GM19468 (cell line): ENCODE measurements at regions not wholly inside any gene's neighbourhood (a gene's known extent, or its start where the extent isn't known, plus 50 kb on each side); places are given as distances from the start of the nearest gene placed in this dataset.
"Not testable (repeated sequence)": the region's sequence is repeated elsewhere in the genome, so short reads cannot be mapped to it uniquely, and the experiment has no call there.

ENCODE experiments used
- ATAC-seq: cut with Tn5 transposase; IDR thresholded peaks from one replicate; pipeline ENCODE4 v1.9.1; 2021; ENCODE audit warnings: mild to moderate bottlenecking, moderate library complexity, moderate number of reproducible peaks; ENCODE audit not compliant: unreplicated experiment; ENCODE audit errors: extremely low read depth

DNA sequence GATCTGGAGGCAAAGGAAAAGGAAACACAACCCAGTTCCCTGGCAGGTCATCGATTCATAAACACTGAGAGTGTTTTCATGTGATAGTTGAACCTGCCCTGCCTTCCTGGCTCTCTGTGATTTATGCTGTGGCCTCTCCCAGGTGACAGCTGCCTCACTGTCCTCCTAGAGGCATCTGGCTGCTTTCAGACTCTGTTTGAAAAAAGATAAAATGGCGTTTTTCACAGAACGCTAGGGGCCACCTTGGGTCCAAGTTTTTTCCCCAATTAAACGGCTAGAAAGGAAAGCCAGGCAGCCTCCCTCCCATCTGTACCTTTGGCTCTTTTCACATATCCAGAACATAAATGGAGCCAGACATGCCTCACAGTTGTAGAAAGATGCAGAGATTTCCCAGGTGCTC is 252.6 kb upstream of the CCDC196 start:
- no peak for ATAC-seq

DNA sequence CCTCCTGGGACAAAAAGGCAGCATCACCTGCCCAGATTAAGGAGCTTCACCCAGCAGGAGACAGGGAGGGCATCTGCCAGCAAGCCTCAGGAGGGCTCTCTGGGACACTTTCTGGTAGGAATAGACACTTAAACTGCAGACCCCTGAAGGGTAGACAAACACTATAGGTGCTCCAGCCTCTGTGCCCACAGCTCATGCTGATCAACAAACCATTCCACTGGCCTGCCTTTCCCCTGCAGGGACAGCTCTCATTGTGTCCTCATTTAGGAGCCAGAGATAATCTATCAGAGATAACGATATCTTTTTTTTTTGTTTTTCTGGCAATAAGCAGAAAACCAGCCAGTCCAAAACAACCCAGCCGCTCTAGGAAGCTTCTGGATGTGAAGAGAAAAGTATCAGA is 251.8 kb upstream of the CCDC196 start:
- no peak for ATAC-seq

DNA sequence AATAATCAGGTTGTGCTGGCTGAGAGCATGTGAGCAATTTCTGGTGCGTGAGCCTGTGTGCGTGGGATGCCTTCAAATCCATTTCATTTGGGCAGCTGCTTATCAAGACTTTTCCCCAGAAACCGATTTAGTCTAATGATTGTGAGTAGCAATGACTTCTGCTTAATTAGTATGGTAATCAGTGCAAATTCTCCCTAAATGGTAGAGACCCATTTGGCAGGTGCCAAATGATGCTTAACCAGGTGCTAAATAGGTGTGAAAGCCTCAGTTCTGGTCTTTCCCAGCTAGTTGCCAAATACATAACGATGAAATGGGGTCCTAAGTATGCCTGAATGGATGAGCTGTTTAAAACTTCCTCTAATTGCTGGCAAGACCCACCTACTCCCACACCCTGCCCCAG is 248.4 kb upstream of the CCDC196 start:
- no peak for ATAC-seq

DNA sequence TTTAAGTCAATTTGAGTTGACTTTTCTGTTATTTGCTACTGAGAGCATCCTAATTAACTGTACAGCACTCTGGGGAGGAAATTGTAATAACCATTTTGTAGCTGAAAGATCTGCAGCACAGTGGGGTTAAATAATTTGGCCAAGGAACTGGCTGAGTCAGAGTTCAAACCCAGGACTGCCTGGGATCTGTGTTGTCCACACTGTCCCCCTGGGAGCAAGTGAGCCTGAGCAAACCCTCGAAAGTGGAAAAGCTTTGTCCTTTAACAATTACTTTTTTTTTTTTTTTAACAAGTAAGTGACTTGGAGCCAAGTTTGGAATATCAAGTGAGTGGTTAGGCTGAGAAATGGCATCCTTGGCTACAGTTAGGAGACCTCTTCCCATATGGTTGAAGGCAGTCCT is 247.2 kb upstream of the CCDC196 start:
- ATAC-seq, result no peak

DNA sequence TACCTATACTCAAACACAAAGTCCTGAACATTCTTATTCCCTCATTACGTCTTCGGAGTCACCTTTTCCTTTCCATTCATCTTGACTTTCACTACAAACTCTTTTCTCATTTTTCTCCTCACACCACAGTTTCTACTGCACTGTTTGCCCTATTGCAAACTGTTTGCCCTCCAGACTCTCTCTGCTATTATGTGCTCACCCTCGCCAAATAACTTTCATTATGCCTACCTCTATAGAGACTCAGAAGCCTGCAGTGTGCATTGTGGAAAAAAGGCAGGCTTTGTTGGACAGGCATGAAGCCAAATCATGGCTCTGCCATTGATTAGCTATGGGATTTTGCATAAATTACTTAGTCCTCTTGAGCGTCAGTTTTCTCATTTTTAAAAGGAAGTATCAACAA is 246.6 kb upstream of the CCDC196 start:
- ATAC-seq, result no peak

DNA sequence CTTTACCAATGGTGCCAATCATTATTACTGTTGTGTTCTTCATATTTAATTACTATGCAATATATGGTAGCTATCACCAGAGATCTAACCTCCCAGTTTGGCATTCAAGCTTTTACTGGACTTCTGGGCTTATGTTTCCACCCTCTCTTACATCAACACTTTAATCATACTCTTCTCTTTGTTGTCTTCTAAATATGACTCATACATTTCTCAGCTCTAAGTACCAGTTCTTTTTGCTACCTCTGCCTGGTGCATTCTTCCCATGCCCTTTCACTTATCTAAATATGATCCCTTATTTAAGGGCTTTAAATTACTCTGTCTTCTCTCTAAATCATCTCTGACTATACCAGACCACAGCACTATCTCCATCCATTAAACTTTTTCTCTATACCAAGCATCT is 246.1 kb upstream of the CCDC196 start:
- ATAC-seq, result no peak

DNA sequence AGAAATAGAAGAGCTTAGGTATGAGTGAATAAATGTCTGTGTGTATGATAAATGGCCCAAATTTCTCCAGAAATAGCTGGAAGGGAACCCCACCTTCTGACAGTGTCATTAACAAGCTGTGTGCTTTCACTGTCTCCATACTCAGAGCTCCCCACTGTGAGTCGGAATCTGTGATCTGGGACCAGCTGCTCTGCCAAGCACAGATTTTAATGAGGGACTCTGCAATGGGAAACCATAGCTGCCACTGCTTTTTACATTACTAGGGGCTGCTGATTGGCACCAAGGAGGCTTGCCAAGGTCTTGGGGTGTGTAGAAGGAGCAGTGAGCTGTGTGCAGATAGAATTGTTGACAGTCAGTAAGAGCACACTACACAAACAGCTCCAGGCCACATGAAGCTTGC is 244.2 kb upstream of the CCDC196 start:
- ATAC-seq, result no peak

DNA sequence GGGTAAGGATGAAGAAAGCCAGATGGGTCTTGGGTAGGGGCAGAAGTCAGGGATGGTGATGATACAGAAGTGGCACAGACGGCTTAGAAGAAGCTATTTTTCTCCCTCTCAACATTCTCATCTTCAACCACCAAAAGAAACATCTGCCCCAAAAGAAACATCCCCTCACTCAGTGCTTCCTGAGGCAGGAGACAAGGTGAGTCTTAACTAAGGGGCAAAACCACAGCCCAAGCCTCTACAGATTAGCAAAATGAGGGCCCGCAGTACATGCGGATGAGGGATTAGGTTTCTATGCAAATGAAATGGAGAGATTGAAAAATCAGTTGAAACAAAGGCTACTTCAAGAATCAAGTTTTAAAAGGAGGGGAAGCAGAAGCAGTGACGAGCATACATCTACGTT is 241.3 kb upstream of the CCDC196 start:
- ATAC-seq, result no peak

DNA sequence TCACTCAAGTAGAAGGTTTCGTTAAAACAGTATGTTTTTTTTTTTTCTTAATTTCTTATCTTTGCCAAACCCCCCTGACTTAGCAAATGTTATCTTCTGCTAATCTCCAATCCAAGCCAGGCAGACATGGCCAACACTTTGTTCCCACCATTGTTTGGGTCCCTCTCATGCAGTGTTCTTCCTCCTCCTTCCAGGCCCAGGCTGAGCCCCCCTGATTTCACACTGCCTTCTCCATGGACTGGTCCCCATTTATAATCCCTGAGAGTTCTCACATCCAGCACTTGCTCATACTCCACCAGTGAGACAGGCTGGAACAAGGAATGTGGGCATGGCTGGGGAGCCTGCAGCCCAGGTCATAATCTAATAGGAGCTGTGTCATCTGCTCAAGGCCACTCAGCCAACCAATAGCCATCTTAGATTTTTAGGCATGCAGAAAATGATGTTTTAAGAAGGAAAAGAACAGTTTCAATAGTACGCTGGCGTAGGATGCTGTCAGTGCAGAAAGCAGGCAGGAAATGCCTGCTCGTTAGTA is 238.4 kb upstream of the CCDC196 start:
- no peak for ATAC-seq

DNA sequence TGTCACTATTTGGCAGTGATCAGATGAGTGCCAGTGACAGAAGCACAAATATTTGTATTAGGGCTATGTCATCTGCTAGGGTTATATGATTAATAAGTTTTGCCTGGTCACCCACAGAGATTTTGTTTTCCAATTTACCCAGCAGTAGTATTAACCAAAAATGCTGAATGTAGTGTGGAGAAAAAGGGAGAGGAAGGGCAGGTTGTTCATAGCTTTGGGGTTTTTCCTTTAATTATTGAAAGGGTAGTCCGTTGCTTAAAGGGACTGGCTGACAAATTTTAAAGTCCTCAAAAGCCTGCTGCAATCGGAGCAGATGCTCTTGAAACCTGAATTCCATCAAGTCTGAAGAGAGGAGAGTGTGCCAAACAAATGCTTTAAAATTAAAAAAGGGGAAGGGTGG is 237.9 kb upstream of the CCDC196 start:
- ATAC-seq, result no peak

DNA sequence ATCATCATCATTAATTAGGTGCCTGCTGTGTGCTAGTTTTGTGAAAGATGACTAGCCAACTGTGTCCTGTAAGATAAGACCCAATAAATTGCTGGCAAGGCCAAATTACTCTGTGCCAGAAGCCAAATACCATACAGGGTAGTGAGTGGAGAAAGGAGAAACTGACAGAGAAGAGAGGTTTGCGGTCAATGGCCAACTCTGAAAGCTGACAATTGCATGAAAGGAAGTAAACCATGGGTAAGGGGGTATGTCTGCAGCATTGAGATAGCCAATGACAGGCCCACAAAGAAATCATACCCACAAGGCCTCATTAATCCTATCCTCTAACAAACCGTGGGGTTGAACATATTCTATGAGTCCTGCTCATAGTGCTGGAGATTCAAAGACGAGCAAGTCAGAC is 236.6 kb upstream of the CCDC196 start:
- no peak for ATAC-seq

DNA sequence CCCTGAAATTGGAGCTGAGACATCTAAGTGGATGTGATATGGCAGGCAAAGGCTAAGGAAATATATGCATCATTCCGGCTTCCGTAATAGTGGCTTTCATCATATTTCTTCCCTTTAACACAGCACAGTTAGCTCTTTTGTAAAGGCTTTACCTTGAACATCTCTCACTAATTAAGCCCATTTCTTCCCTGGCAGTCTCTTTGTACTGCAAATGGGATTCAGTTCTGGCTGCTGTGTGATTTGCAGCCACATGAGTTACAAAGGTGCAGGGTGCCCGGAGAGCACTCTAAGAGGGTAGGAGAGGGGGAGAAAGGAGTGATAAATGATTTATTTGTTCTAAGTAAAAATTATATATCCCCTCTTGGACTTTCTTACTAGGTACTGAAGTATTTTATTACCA is 232.1 kb upstream of the CCDC196 start:
- ATAC-seq, result no peak

DNA sequence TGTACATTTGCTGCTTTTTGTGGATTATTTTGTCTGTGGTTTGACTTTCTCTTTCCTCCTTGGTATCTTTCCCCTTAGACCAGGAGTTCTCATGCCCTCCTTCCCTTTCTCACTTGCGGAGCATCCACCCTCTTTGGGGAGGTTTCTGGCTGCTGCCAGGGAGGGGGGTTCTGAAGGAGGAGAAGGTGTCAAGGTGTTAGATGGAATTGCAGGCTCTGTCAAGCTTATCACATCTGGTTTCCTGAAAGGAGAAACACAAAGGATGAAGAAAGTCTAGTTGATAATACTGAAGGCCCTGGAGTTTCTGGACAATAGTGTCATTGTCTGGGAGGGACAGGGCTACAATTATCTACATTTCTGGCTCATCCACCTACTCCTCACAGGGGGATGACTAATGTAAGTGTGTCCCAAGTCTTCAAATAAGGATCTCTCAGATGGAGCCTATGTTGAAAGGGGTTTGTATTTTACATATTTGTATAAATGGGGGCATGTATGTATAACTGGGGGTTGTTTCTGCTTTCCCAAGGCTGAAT is 217.3 kb upstream of the CCDC196 start:
- no peak for ATAC-seq

DNA sequence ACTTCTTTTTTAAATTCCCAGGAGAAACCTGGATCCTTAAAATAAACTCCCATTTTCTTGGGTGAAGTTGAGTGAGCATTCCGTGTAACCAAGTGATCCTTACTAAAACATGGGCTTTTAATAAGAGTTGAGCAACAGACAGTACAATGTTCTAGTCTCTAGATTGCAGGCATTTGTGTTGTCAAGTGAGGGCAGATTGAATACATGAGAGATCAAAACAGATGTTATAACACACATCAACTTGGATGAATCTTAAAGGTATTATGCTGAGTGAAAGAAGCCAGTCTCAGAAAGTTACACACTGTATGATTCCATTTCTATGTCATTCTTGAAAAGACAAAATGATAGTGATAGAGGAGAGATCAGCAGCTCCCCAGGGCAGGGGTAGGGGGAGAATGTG is 213.9 kb upstream of the CCDC196 start:
- no peak for ATAC-seq

DNA sequence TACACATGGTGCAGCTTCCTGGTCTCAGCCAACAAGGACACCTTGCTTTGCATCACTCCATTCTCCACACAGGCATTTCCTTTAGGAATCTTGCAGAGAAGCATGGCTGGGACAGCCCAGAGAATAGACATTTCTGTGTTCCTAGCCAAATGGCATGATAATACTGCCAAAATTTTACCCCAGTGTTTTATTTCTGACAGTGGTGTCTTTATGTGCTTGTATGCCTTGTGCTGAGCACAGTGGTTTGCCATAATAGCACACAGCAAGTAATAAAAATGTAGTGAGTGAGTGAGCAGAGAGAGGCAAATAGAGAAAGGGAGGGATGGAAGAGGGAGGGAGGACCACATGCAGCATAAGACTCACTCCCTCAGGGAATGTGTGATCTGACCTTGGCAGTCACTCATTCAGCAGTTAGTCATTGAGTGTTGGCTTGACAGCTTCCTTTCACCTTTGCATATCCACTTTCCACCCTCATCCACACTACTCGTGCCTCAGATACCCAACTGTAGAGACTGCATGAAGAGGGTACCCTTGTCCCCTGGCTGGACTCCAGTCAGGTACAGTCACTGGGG is 212.8 kb upstream of the CCDC196 start:
- ATAC-seq, result no peak

DNA sequence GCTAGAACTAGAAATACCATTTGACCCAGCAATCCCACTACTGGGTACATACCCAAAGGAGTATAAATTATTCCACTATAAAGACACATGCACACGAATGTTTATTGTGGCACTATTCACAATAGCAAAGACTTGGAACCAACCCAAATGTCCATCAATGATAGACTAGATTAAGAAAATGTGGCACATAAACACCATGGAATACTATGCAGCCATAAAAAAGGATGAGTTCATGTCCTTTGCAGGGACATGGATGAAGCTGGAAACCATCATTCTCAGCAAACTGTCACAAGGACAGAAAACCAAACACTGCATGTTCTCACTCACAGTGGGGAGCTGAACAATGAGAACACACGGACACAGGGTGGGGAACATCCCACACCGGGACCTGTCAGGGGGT is 207.8 kb upstream of the CCDC196 start:
- ATAC-seq, result not testable (repeated sequence)

DNA sequence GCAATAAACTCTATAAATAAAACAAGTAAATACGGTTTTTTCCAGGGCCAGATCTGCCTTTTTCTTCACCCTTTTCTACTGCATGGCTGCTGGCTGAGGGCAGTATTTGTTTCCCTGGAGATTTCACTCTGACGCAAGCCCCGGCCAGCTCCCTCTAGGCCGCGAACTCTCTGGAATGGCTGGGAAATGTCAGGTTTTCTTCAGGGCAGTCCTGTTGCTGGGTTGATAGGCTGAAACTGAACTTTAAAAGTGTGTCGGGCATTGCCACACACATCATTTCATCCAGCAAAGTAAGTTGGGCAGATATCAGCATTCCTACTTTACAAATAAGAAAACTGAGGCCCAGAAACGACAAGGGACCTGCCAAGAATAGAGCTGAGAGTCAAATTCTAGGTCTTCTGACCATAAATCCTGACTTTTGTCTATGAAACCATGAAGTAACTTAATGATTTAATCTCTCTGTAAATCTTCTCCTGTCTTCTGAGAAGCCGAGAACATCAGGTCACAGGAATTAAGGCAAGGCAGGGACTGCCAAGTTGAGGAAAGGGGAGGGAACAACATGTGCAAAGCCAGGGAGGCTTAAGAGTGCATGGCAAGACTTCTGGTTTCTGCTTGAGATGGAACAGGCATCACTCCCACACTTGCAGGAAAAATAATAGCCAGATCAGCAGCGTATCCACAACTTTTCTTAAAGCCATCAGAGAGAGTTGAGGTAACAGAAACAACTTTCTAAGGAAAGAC is 205.0 kb upstream of the CCDC196 start:
- ATAC-seq, result no peak

DNA sequence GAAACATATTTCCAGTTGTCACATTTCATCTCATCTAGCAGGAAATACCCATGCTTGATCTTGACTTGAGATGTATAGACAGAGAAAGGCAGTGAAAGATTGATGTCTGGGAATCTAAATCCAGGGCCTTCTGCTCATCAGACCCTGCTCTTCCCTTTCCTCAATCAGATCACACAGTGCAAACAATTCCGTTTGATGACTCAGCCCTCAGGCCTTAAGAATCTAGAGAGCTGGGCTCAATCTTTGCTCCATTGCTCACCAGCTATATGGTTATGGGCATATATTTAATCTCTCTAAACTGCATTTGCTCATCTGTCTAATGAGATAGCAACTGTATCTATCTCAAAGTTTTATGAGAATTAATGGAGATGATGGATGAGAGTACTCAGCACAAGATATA is 201.8 kb upstream of the CCDC196 start:
- no peak for ATAC-seq

DNA sequence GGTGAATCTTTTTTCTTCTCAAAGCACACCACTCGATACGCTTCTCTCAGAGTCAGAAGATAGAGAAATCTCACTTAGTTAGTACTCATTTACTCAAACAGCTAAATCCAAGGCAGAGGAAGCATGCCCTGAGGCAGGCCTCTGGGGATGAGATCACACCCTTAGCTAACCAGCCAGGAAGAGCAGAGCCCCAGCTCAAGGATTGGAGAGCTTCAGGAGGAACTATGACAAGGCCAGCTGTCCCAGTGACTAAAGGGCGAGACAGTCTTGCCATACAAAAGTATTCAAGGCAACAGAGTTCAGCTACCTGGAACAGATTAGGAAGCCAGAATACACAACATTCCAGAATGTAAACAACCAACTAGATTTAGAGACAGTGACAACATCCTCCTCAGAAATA is 197.7 kb upstream of the CCDC196 start:
- ATAC-seq, result no peak

DNA sequence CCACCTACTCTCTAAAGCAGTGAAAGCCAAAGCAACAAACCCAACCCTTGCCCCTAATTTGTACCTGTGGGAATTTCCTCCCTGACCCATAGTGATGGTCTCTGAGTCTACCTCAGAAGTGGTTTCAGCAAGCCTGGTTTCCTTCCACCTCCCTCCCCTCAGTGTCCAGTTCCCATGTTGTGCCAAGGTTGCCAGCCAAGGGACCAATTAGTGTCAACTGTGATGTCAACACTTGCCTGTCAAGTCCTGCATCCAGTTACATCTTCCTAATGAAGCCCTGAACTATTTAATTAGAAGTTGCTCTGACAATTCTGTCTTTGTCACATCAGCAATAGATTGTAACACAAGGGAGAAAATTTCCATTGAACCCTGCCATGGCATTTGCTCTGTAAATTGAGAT is 194.4 kb upstream of the CCDC196 start:
- no peak for ATAC-seq

DNA sequence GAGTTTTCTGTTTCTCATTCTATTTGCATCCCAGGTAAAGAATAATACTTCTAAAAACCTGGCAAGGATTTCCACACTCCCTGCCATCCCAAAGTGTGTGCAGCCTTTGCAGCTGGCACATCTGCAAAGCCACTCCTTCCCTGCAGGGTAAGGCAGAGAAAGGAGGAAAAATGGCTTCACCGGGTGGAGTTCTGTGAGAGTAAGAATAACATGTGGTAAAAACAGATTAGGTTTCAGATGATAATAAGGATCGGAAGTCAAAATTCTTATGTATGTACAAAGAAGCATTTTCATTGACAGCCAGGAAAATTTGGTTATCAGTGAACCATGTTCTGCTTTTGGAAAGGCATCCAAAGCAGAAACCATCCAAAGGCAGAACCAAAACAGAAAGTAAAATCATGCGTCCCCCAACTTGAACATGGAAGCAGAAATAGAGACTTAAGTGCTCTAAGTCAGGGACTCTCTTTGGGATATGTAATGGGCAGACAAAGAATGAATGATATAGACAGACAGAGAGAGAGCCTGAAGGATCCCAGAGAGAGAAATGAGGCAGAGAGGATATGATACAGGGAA is 192.6 kb upstream of the CCDC196 start:
- ATAC-seq, result no peak
